ENCODE measurements at regions not wholly inside any gene's neighbourhood (a gene's known extent, or its start where the extent isn't known, plus 50 kb on each side); places are given as distances from the start of the nearest gene placed in this dataset.
"Not testable (repeated sequence)": the region's sequence is repeated elsewhere in the genome, so short reads cannot be mapped to it uniquely, and the experiment has no call there.

- no peak for DNase-seq
These were observed 419.4 kb downstream of the PTPRC start for GRCh38 chr1:199058281-199058680.

- DNase-seq = peak; percentile 19
These were observed 426.1 kb downstream of the PTPRC start for GRCh38 chr1:199064971-199065370.

- no peak for DNase-seq
These were observed 428.6 kb downstream of the PTPRC start for GRCh38 chr1:199067483-199067882.

GRCh38 chr1:199071080-199071479 is 432.2 kb downstream of the PTPRC start:
- no peak for DNase-seq

- DNase-seq = no peak
These were observed 434.3 kb downstream of the PTPRC start for GRCh38 chr1:199073166-199073565.

GRCh38 chr1:199075792-199076191 is 437.0 kb downstream of the PTPRC start:
- no peak for DNase-seq

GRCh38 chr1:199079994-199080393 is 441.2 kb downstream of the PTPRC start:
- no peak for DNase-seq

GRCh38 chr1:199081739-199082138 is 442.9 kb downstream of the PTPRC start:
- DNase-seq = no peak

GRCh38 chr1:199082778-199083389 is 444.0 kb downstream of the PTPRC start:
- no peak for DNase-seq

- peak; percentile 14 for DNase-seq
These were observed 444.8 kb downstream of the PTPRC start for GRCh38 chr1:199083680-199084079.

- peak; percentile 32 for DNase-seq
These were observed 445.5 kb downstream of the PTPRC start for GRCh38 chr1:199084293-199084692.

GRCh38 chr1:199085903-199086302 is 447.1 kb downstream of the PTPRC start:
- DNase-seq = no peak

GRCh38 chr1:199087144-199087543 is 448.3 kb downstream of the PTPRC start:
- no peak for DNase-seq

GRCh38 chr1:199089393-199090122 is 450.7 kb downstream of the PTPRC start:
- no peak for DNase-seq

GRCh38 chr1:199095628-199096027 is 456.8 kb downstream of the PTPRC start:
- DNase-seq = not testable (repeated sequence)

GRCh38 chr1:199096591-199096990 is 457.8 kb downstream of the PTPRC start:
- DNase-seq = no peak

GRCh38 chr1:199098468-199098867 is 459.6 kb downstream of the PTPRC start:
- no peak for DNase-seq

- no peak for DNase-seq
These were observed 462.3 kb downstream of the PTPRC start for GRCh38 chr1:199101139-199101538.

GRCh38 chr1:199101635-199102034 is 462.8 kb downstream of the PTPRC start:
- DNase-seq = no peak

- DNase-seq = no peak
These were observed 463.4 kb downstream of the PTPRC start for GRCh38 chr1:199102239-199102638.

GRCh38 chr1:199109160-199109559 is 470.3 kb downstream of the PTPRC start:
- DNase-seq = no peak

- no peak for DNase-seq
These were observed 473.5 kb downstream of the PTPRC start for GRCh38 chr1:199112365-199112764.

GRCh38 chr1:199113265-199113869 is 474.5 kb downstream of the PTPRC start:
- peak; percentile 58 for DNase-seq

- no peak for DNase-seq
These were observed 477.6 kb downstream of the PTPRC start for GRCh38 chr1:199116488-199116887.
